SK-N-DZ (cell line): ENCODE measurements at regions not wholly inside any gene's neighbourhood (a gene's known extent, or its start where the extent isn't known, plus 50 kb on each side); places are given as distances from the start of the nearest gene placed in this dataset.
"Not testable (repeated sequence)": the region's sequence is repeated elsewhere in the genome, so short reads cannot be mapped to it uniquely, and the experiment has no call there.

ENCODE experiments used
- DNase-seq: peaks from one replicate; pipeline ENCODE4 v3.0.0-alpha.2; 2015; ENCODE audit warnings: low spot score

DNA sequence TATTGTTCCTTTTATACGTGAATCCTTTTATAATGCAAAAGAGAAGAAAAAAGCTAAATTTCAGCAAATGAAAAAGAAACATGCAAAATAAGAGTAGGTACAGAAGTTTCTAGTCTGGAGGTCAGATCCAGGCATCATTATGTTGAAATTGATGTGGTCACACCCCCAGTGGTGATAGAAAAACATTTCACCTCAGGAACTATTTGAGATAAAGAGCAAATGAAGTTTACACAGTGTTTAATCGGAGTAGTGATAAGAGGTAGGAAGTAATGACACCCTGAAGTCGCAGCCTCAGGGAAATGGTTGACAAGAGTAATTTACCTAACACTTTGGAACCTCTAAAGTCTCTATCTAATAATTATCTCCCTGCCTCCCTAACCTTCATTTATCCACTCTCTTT is 536.0 kb upstream of the STEAP1 start:
- no peak for DNase-seq

GRCh38 chr7:89621925-89622641 is 532.2 kb upstream of the STEAP1 start:
- no peak for DNase-seq

DNA sequence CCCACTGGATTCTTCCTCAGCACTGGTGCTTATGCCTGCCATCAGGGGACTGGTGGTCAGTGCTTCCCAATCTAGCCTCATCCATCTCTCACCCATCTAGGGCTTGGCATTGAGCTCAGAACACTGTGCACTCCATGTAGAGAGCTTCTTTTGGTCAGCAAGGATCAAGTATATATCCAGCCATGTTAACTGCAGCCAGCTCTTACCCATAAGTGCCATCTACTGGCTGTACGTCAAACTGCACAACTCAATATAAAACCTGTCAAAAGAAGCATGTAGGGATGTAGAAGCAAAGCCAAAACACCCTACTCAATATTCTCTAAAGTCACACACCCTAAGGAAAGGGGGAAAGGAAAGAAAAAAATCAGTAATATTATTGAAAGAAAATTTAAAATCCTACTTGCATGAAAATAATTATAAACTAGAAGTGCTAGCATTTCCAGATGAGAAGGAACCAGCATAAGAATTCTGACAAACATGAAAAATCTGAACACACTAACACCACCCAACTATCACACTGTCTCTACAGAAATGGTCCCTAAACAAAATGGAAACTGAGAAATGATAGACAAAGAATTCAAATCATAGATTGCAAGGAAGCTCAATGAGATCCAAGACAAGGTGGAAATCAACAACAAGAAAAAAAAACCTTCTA is 531.1 kb upstream of the STEAP1 start:
- DNase-seq = peak; percentile 61

DNA sequence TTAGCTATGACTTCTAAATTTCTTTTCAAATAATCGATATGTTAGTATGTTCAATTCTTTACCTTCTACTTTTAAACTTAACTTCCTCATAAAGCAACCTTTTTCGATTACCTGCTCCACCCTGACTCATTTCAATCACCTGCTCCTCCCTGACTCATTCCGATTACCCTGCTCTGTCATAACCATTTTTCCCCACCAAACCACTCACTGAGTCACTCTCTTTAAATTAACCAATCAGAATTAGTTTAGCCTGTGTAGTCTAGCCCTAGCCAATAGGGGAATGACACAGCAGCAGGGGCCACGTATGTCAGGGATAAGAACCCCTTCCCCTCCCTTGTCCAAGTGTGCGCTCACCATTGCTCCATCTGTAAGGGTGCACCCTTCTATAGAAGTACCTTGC is 530.1 kb upstream of the STEAP1 start:
- not testable (repeated sequence) for DNase-seq

DNA sequence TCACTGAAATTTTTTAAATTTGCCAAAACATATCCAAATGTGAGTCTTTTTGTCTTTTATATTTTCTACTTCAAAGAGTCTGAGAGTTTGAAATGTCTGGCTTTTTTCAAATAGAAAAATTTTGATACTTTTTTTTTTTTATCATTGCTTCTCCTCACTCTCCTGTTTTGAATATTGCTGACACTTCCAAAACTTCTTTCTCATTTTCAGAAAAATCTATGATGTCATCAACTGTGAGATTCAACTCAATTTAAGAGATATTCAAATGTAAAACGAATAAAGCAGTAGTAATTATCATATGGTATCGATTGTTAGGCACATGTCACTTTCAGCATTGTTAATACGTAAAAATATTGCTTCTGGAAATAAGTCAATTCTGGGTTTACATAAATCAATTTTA is 505.8 kb upstream of the STEAP1 start:
- DNase-seq = no peak

GRCh38 chr7:89655946-89656345 is 498.3 kb upstream of the STEAP1 start:
- DNase-seq = no peak

DNA sequence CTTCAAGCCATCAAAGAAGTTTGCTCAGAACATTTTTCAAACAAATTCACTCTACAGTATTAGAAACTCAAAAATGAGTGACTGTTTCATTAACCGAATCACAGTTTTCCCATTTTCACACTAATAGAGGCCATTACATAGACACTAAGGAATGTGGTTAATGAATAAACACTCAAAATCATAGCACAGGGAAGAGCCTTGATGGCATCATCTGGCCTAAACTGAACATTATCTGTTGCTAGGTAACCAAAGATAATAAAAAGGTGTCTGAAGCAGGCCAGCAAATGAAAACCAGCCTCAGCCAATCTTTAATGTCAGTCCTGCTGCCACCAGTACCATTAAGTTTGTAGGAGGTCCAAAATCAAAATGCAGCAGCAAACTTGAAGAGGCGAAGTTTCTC is 492.4 kb upstream of the STEAP1 start:
- DNase-seq = no peak

DNA sequence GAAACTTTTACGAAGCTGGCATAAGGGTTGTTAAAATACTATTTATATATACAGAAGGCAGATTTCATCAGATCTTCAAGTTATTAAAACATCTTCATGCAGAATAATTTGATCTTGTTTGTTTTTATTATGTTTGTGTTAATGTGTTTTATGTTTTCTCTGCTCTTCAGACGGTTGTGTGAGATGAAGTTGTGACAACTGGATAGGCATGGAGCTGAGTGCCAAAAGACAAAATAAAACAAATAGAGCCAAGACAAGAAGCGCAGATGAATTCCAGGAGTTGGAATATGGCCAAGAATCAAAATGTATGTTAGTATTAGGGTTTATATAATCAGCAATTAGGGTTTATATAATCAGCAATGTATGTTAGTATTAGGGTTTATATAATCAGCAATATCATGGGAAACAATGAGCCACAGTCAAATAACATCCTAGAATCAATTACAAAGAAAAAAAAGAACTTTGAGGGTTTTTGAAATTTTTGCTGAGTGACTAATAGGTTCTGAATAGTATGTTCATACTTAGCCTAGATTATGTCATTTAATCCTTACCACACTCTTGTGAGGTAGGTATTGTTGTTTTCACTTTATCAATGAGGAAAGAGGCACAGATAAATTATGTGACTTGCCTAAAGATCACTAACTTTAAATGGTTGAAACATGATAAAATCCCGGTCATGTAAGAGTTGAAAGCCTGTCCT is 488.0 kb upstream of the STEAP1 start:
- no peak for DNase-seq

- DNase-seq = no peak
Measured at GRCh38 chr7:89680161-89680560, 474.1 kb upstream of the STEAP1 start.

DNA sequence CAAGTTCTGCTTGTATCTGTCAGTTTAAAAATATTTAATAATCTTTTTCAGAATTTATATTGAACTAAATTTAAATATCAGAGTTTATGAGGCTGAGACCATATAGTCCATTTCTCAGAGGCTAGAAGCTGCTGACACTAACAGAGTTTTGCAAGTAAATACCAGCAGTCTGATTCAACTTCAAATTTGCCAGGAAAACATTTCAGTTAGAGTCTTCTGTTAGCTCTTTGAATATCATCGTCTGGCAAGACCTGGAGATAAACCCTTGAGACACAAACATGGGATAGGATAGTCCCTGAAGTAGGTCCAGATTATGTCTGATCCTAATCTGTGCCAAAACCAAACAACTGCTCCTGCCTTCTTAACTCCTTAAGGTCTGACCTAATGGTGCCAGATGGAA is 472.8 kb upstream of the STEAP1 start:
- no peak for DNase-seq

GRCh38 chr7:89685287-89685686 is 469.0 kb upstream of the STEAP1 start:
- no peak for DNase-seq

DNA sequence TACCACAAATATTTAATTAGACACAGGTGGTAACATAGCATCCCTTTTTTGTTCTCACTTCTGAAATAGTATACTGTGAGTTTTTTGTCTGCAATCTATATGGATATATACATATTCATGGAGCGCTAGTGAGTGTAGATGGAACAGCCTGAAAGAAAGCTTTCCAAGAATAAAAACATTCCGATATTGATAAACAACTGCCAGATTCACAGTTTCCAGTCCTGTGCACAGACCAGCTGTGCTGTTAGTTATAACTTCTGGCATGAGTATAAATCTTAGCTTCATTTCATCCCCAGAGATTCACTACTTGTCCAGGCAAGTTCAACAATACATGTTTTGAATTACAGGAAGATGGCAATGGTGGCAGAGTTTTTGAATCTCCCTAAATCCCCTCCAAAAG is 467.1 kb upstream of the STEAP1 start:
- DNase-seq = no peak

GRCh38 chr7:89695241-89695640 is 459.0 kb upstream of the STEAP1 start:
- no peak for DNase-seq

DNA sequence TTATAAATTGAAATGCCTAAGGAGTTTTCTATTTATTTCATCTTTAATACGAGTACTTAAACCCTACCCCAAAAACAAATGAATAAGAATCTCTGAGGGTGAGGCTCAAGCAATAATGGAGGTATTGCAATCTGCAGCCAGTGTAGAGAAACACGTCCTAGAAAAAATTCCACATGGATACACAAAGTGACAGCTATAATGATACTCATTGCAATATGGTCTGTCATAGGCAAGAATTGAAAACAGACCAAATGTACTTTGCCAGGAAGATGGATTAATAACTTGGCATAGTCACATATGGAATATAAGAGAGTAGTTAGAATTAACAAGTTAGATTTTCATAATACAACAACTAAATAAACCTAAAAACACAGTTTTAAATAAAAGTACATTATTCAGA is 440.1 kb upstream of the STEAP1 start:
- no peak for DNase-seq

- DNase-seq = not testable (repeated sequence)
Measured at GRCh38 chr7:89718941-89719340, 435.3 kb upstream of the STEAP1 start.

DNA sequence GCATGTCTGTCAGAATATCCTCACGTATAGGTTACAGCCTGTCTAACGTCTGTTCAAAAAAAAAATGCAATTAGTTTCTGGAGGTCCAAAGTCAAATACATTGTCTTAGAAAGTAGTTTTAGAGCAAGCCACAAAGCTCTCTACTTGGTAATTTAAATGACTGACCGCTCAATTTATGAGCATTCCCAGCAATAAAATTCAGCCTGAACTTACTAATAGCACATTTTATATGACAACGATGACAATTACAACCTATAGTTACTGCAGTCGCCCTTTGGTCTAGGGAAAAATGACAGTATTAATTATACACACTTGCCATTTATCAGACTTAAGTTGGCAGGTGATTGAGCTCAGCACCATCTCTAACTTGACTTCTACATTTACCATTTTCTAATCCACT is 425.8 kb upstream of the STEAP1 start:
- no peak for DNase-seq

DNA sequence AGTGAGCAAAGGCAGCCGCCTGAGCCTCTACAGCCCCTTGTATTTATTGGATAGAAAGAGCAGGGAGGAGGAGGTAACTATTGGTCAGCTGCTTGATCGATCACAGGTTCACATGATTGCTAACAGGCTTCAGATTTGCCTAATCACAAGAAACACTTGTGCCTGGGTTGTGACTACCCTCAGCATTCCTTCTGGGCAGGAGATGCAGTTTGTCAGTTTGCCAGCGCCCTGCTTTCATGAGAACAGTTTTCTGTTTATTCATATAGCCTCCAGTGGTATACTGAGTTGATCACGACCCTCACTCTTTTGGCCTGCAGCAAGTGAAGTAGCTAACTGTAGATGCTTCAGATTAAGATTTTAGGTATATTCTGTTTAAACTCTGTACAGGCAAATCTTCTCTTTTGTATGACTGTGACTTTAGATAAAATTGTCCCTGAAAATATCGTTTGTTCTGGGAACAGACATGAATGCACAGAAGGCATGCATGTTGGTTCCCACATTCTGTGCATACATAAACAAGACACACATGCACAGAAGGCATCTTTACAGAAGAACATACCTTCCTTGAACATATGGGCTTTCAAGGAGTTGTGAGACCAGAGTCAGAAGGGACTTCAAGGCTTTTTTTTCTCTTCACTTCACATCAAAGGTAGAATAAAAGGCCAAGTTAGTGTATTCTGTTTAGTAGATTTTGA is 422.4 kb upstream of the STEAP1 start:
- DNase-seq = no peak

- no peak for DNase-seq
Measured at GRCh38 chr7:89738549-89738948, 415.7 kb upstream of the STEAP1 start.

DNA sequence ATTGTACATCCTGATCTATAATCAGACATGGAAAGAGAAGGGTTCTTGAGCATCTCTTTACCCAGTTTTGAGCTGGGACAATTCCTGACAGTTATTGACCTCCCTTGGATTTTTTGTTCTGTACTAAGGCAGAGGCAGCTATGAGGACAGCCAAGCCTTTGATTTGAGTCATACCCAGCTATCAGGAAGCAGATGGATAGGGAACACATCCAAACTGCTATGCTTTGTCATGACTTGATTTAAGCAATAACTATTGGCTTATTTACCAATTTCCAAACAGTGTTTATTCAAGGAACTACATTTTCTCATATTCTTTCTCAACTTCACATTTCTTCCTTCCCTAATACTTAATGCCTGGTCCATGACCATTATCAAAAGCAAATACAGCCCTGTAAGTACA is 396.4 kb upstream of the STEAP1 start:
- no peak for DNase-seq

DNA sequence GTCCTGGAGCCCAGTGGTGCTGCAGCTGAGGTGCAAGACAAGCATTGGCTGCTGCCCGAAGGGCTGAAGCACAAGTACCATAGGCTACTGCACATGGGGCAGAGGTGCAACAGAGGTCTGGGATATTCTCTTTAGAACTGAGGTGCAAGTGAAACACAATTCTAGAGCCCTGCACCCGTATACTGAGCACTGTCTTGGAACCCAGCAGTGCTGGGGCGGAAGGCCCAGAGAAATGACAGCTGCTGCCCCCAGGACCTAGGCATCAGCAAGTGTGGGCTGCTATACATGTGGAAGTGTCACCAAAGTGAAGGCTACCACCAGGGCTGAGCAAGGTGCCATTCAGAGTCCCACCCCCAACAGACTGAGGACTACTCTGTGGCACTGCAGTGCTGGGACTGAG is 393.6 kb upstream of the STEAP1 start:
- no peak for DNase-seq

- DNase-seq = no peak
Measured at GRCh38 chr7:89761173-89761572, 393.1 kb upstream of the STEAP1 start.

DNA sequence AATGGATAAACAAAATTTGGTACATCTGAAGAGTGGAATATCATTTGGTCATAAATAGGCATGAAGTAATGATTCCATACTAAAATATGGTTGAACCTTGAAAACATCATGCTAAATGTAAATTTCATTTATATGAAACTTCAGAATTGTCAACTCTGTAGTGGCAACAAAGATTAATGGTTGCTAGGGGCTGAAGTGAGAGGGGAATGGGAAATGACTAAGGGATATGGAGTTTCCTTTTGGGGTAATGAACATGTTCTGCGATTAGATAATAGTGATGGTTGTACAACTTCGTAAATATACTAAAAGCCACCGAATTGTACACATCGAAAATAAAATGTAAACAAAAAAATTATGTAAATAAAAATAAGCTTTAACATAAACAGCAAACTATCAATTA is 384.1 kb upstream of the STEAP1 start:
- DNase-seq = no peak
